HG03432 (cell line): ENCODE measurements at regions not wholly inside any gene's neighbourhood (a gene's known extent, or its start where the extent isn't known, plus 50 kb on each side); places are given as distances from the start of the nearest gene placed in this dataset.
"Not testable (repeated sequence)": the region's sequence is repeated elsewhere in the genome, so short reads cannot be mapped to it uniquely, and the experiment has no call there.

Source experiments
- ATAC-seq: cut with Tn5 transposase; IDR thresholded peaks from one replicate; pipeline ENCODE4 v1.9.1; 2021; ENCODE audit warnings: mild to moderate bottlenecking, moderate library complexity; ENCODE audit not compliant: unreplicated experiment

DNA sequence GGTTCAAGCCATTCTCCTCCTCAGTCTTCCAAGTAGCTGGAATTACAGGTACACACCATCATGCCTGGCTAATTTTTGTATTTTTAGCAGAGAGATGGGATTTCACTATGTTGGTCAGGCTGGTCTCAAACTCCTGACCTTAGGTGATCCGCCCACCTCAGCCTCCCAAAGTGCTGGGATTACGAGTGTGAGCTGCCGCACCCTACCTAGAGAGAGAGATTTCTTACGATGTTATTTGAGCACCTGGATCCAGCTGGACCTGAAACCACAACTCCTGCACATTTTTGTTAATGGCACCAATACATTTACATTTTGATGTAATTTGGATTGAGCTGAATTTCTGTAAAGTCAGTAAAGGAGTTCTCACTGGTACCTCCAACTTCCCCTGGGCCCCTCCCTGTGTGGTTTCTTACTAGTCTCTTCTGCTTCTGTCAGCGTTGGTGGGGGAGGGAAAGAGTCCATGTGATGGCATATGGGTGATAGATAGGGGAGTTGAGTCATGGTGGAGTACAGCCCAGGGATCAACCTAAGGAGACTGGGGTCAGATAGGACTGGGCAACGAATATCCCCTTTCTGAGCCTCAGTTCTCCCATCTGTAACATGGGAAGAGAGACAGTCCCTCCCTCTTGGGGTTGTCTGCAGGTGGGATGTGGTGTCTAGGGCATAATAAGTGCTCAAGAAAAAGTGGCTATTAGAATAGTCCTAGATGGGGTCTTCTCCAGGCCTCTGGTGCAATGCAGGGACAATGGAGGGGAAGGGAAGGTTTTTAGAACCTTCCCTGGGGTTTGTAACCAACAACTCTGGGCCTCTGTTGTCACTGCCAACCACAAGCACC is 83.3 kb upstream of the MED13L start:
- ATAC-seq: no peak

DNA sequence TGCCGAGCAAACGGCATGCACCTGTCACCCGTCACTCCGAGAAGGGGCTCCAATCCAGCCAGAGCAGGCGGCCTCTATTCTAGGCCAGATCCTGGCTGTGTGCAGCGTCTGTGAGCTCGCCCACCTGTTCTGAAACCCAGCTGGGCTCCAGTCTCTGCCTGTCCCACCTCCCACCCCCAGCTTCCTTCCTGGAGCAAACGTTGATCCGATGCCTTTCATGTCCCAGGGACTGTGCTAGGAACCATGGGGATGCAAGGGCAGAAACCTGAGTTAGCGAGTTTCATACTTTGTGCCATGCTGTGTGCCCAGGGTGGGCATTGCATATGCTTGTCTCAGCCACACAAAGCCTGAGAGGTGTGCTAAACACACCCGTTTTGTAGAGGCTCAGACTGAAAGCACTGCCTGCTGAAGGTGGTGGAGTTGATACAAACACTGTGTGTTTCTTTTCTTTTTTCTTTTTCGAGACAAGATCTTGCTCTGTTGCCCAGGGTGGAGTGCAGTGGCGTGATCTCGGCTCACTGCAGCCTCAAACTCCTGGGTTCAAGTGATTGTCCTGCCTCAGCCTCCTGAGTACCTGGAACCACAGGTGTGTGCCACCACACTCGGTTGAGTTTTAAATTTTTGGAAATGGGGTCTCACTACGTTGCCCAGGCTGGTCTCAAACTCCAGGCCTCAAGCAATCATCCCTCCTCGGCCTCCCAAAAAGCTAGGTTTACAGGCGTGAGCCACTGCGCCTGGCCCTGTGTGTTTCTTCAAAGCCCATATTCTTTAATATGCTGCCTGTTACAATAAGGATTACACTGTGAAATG is 84.1 kb upstream of the MED13L start:
- no peak for ATAC-seq

DNA sequence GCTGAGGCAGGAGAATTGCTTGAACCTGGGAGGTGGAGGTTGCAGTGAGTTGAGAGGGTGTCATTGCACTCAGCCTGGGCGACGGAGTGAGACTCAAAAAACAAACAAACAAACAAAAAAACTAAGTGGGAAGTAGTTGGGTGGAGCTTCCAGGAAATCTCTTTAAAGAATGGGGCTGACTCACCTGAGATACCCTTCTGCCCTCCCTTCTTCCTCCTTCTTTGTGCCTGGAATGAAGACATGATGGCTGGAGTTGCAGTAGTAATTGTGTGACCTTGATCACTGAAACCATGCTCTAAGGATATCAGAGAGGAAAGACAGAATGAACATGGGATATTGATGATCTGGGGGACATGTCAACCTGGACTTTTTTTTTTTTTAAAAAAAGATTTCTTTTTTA is 87.6 kb upstream of the MED13L start:
- no peak for ATAC-seq

DNA sequence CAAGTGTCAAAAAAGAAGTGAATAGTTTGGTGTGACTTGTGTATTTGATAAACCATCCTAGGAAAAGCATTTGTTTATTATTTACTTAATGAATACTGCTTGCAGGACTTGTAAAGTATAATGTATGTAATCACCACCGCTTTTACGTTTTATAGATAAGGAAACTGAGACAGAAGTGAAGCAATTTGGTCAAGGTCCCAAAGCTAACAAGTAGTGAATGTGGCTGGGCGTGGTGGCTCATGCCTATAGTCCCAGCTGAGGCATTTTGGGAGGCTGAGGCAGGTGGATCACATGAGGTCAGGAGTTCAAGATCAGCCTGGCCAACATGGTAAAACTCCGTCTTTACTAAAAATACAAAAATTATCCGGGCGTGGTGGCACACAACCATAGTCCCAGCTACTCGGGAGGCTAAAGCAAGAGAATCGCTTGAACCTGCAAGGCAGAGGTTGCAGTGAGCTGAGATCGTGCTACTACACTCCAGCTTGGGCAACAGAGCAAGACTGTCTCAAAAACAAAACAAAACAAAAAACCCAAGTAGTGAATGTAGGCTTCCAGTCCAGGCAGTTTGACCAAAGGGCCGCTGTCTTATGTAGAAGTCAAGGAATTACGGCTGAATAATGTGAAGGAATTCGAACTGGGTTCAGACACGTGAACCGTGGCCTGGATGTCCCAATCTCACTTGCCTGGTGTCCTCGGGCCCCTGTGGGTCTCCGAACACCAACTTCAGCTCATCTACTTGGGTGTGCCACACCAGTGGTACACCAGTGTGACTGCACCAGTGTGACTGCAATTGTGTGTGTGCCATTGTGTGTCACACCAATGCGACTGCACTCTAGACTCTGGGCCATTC is 88.3 kb upstream of the MED13L start:
- no peak for ATAC-seq

DNA sequence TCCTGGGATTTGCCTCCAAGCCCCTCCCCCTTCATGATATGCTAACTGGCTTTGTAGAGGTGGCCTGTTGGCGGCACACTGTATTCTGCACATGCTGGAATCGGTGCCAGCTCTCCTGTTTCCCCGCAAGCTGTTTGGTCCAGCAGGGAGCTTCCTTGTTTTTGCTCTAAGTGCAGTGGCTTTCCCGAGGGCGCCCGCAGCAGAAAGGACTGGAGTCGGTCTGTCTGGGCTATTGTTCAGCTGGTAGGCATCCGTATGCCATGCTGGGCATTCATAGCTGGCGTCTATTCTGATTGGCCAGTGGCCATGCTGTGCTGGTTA is 88.9 kb upstream of the MED13L start:
- ATAC-seq: no peak

DNA sequence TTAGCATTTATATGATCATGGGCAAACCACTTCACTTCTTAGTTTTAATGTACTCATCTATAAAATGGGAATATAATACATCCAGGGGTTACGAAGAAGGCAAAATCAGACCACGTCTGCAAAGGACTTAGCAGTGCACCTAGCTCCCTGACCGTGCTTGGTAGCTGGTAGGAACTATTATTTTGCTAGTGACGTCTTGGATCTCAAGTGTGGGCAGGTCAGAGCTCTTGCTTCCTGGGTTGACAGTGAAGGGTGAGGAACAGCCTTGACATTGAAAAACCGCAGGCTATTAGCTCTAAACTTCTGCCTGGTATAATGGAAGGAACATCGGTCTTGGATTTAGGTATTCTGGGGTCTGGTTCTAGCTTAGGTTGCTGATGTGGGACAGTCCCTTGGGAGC is 89.3 kb upstream of the MED13L start:
- no peak for ATAC-seq

DNA sequence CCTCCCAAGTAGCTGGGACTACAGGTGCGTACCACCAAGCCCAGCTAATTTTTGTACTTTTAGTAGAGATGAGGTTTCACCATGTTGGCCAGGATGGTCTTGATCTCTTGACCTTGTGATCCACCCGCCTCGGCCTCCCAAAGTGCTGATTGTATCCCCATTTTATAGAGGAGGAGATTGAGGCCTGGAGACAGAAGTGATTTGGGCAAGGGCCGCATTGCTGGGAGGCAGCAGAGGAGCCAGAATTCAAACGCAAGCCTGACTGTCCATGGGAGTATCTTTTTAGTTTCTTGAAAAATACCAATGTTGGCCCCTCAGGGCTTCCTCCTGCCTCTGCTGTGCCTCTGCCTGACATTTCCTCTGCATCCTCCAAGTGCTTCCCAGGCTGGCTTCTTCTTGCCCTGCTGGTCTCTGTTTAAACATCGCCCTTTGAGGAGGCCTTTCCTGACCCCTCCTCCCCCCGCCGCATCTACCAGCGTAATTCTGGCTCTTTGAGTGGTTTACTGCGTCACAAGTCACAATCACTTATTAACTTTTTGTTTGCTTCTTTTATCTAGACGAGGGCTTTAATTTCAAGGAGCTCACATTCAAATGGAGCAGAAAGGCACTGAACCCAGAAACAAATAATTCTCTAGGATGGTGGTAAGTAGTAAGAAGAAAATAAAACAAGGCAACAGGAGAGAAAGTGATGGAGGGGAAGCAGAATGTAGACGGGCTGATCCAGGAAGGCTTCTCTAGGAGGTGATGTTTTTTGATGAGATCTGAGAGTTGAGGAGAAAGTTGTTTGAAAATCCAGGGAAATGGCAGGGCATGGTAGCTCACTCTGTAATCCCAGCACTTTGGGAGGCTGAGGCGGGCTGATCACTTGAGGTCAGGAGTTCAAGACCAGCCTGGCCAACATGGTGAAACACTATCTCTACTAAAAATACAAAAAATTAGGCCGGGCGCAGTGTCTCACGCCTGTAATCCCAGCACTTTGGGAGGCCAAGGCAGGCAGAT is 91.0 kb upstream of the MED13L start:
- no peak for ATAC-seq

DNA sequence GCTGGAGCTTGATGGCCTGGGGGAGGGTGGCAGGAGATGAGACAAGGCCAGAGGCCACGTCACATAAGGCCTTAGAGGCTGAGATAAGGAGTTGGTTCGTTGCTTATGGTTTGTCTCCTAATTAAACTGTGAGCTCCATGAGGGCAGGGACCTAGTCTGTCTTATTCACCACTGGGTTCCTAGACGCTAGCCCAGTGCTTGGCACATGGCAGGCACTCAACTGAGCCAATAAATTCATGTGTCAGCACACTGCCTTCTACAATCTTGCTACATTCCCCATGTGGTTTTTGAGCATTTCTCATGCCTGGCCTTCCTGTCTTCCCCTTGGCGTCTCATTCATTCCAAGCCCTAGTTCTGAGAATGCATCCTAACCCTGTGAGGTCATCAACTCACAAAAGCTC is 92.5 kb upstream of the MED13L start:
- ATAC-seq: no peak

DNA sequence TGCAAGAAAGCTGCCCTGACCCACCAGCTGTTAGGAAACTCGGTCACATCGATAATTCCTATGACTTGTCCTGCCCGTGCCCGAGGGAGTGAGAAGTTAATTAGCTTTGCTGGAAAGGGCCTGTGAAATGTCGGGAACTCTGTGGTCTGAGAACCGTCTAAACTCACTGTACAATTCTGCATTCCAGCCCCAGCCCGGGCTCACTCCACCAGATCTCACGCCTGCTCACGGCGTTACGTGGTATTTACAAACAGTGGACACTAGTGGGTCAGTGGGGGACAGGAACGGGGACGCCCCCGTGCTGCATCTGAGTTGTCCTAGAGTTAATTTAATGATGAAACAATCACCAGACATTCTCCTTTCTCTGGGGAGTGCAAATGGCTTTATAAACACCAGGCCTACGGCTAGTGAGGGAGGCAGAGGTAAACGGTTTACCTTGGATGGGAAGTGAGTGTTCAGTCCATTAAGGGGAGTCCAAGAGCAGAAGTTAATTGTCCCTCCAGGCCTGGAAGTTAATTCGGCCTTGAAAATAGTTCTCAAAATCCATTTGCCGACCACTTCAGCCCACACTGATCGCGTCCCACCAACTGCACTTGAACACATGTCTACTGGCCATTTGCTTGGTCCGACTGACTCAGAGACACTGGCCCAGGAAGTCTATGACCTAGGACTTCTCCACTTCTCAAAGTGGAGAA is 93.5 kb upstream of the MED13L start:
- no peak for ATAC-seq

DNA sequence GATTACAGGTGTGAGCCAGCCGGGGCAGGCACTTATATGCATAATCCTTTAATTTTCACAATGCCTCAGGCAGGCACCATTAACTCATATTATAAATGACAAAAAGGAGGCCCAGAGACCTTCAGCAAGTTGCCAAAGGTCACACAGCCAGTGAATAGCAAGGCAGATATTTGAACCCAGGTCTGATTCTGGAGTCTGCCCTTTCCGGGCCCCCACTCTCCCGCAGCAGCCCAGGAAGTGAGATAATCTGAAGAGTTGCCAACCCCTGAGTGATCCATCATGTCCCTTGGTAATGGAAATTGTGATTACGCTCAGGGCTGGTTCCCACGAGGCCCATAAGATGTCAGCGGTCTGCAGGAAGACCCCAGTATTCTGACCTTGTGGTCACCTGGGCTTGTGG is 95.3 kb upstream of the MED13L start:
- no peak for ATAC-seq

DNA sequence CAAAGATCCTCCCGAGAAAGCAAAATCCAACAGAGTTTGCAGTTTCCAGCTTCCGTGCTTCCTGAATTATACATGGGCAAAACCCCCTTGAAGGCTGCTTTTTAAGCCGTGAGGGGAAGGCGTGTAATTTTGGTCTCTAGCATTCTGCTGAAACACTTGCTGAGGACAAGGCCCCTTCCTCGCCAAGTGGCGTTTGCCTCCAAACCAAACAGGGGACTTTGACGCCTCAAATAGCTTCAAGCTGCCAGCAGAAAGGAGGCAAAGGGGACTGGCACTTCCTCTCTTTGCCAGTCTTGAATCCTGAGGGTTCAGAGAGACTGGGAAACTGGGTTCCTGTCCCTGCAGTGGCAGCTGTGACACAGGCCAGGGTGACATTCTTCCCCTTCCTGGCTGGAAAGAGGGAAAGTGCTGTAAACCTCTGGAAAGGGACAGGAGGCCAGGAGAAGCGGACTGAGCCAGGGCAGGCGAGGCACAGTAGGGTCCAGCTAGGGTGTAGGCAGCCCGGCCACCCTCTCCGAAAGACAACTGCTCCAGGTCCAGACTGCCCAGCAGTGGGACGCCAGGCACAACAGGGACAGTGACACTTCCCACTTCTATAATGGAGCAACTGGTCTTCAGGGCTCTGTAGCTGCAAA is 96.2 kb upstream of the MED13L start:
- ATAC-seq: no peak

DNA sequence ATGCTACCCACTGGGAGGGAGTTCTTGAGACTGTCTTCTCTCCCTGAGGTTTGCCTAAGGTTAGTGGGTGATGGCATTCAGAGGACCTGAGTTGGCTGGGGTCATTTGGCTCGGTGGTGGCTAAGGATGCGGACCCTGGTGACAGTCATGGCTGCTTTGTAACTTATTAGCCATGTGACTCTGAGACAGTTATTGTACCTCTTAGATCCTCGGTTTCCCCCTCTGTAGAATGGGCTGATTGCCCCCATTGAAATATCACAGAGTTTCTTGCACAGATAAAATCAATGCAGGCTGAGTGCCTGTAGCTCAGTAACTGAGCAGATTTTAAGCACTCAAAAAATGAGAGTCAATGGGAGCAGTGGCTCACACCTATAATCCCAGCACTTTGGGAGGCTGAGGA is 96.7 kb upstream of the MED13L start:
- no peak for ATAC-seq

DNA sequence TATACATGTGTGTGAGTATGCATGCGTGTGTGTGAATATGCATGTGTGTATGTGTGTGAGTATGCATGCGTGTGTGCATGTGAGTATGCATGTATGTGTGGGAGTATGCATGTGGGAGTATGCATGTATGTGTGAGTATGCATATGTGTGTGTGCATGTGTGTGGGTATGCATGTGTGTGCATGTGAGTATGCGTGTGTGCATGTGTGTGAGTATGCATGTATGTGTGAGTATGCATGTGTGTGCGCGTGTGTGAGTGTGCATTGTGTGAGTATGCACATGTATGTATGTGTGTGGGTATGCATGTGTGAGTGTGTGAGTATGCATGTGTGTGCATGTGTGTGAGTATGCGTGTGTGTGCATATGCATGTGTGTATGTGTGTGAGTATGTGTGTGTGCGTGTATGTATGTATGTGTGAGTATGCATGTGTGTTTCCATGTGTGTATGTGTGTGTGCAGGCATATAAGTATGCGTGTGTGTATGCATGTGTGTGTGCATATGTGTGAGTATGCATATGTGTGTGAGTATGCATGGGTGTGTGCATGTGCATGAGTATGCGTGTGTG is 97.9 kb upstream of the MED13L start:
- ATAC-seq: no peak

DNA sequence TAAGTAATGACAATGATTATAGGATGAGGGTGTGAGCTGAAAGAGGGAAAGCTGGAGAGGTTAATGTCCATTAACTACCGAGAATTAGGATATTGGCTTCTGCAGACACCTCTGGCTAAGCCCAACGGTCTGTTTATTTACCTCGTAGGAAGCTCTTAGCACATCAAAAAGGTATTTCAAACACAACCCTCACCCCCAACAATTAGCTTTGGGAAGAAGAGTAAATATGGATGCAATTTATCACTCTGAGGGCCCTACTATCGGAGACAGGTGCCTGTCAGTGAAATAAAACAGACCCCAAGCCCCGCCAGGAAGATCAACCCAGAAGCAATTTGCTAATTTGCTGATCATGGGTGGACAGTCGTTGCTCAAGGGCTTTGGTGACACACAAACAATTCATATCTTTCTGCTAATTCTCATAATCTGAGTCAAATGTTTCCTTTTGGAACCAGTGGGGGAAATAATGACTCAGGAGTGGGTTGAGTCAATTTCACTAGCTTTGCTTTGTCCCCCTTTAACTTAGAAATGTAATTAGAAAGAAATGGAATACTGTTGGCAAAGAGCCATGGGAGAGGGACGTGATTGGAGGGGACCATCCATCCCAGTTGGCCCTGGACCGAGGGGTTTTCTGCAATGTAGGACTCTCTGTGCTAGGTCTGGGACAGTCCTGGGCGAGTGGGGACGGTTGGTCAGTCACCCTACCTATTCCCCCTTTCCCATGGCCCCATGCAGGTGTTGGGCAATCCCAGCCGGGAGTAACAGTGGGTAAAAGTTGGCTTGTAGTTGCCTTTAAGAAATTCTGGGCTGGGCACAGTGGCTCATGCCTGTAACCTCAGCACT is 99.1 kb upstream of the MED13L start:
- ATAC-seq: no peak

DNA sequence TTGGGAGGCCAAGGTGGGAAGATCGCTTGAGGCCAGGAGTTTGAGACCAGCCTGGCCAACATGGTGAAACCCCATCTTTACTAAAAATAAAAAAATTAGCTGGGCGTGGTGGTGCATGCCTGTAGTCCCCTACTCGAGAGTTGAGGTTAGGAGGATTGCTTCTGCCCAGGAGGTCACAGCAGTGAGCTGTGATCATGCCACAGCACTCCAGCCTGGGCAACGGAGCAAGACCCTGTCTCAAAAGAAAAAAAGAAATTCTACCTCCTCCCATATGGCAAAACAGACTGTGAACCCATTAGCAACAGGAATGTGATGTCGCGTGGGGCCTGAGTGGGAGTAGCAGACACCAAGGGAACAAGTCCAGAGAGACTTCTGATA is 99.7 kb upstream of the MED13L start:
- not testable (repeated sequence) for ATAC-seq

DNA sequence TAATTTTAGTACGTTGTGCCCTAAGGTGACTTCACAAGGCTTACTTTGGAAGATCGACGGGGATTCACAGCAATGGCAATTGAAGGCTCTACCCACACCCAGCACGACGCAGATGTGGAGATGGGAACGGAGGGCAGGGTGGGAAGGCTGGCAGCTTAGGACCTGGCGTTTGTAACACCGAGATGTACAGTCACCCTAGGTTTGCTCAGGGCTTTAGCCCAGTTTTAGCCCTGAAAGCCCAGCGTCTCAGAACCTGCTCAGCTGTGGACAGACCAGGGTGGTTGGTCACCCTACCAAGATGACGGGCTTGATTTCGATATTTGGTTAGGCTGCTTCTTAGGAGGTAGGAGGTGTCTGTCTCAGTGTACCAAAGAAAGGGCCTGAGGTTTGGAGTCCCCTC is 100.5 kb upstream of the MED13L start:
- no peak for ATAC-seq

DNA sequence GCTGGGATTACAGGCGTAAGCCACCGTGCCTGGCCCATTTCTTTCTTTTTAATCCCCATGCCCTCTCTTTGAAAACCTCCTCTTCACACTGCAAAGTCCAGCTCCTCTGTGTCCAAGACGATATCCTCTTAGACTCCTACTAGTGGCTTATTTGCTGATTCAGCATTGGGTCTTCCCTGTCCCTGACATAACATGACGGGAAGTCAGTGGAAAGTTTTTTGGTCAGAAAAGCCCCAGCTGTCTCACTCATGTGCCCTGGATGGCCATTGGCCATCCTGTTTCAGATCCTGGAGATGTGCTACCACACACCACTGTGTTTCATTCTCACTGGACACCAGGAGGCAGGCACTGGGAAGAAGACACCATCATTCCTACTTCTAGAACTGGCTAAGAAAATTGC is 102.6 kb upstream of the MED13L start:
- ATAC-seq: no peak

DNA sequence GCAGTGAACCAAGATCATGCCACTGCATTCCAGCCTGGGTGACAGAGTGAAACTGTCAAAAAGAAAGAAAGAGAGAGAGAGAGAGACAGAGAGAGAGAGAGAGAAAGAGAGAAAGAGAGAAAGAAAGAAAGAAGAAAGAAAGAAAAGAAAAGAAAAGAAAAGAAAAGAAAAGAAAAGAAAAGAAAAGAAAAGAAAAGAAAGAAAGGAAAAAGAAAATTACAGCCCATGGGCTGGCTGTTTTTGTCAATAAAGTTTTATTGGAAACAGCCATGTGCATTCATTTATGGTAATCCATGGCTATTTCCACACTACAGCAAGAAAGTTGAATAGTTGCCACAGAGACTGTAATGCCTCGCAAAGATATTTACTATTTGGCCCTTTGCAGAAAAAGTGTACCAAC is 103.2 kb upstream of the MED13L start:
- ATAC-seq: not testable (repeated sequence)
